ENCODE measurements at regions not wholly inside any gene's neighbourhood (a gene's known extent, or its start where the extent isn't known, plus 50 kb on each side); places are given as distances from the start of the nearest gene placed in this dataset.

- Histone ChIP-seq H3K4me3 (ENCODE audit: low read depth, low read length) (no peak overlapping the region), H3K27ac (no peak overlapping the region), H3K36me3 (replicated peaks) (peaks cover 2% of the 10 kb centered on the region), H3K27me3 (replicated peaks) (no peaks in the 10 kb centered on the region)
- in situ Hi-C loops (cut with HindIII; ENCODE audit: low pct_ligation_motif_present, low sequenced_read_pairs), result no loop called here
- DNase-seq, result no peak
- TF ChIP-seq, protein P1, sequence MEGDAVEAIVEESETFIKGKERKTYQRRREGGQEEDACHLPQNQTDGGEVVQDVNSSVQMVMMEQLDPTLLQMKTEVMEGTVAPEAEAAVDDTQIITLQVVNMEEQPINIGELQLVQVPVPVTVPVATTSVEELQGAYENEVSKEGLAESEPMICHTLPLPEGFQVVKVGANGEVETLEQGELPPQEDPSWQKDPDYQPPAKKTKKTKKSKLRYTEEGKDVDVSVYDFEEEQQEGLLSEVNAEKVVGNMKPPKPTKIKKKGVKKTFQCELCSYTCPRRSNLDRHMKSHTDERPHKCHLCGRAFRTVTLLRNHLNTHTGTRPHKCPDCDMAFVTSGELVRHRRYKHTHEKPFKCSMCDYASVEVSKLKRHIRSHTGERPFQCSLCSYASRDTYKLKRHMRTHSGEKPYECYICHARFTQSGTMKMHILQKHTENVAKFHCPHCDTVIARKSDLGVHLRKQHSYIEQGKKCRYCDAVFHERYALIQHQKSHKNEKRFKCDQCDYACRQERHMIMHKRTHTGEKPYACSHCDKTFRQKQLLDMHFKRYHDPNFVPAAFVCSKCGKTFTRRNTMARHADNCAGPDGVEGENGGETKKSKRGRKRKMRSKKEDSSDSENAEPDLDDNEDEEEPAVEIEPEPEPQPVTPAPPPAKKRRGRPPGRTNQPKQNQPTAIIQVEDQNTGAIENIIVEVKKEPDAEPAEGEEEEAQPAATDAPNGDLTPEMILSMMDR (IDR thresholded peaks at IDR 0.05; ENCODE audit: low read depth, low read length, missing control alignments), result no peak
These were observed 170.6 kb upstream of the PACRGL start for GRCh38 chr4:20529691-20530090.

DNA sequence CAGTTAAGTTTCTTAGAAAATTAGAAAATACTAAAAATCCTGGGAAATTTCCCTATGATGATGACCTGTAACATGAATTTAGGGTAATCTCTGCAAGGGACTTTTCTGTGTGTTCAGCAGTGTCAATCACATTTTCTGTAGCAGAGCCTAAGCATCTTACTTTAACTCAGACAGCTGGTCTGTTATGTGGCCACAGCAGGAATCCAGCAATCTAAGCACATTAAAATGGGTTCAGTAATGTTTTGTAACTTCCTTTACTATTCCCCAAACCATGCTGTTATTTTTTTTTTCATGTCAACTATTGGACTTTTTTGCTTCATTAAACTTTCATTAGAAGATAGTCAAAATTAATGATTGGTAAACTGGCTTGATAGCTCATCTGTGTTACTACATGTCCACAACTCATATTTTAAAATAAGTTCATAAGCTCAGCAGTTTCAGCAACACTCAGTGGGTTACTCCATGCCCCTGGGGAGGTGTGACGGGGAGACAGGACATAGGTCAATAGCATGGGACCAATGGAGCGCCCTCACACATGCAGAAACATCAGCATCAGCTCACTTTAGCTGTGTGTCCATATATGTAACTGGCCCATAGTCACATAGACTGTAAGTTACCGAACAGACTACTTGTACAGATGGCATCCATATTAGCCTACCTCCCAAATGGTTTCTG, 168.0 kb upstream of the PACRGL start:
- in situ Hi-C loops (cut with HindIII; ENCODE audit: low pct_ligation_motif_present, low sequenced_read_pairs), result no loop called here
- DNase-seq, result no peak
- H3K4me3 ChIP-seq (ENCODE audit: low read depth, low read length), result no peak overlapping the region
- H3K36me3 ChIP-seq (replicated peaks), result peaks cover 2% of the 10 kb centered on the region
- no peak overlapping the region for H3K27ac ChIP-seq
- no peaks in the 10 kb centered on the region for H3K27me3 ChIP-seq (replicated peaks)
- TF ChIP-seq, protein P1 (IDR thresholded peaks at IDR 0.05; ENCODE audit: low read depth, low read length, missing control alignments), result no peak

DNA sequence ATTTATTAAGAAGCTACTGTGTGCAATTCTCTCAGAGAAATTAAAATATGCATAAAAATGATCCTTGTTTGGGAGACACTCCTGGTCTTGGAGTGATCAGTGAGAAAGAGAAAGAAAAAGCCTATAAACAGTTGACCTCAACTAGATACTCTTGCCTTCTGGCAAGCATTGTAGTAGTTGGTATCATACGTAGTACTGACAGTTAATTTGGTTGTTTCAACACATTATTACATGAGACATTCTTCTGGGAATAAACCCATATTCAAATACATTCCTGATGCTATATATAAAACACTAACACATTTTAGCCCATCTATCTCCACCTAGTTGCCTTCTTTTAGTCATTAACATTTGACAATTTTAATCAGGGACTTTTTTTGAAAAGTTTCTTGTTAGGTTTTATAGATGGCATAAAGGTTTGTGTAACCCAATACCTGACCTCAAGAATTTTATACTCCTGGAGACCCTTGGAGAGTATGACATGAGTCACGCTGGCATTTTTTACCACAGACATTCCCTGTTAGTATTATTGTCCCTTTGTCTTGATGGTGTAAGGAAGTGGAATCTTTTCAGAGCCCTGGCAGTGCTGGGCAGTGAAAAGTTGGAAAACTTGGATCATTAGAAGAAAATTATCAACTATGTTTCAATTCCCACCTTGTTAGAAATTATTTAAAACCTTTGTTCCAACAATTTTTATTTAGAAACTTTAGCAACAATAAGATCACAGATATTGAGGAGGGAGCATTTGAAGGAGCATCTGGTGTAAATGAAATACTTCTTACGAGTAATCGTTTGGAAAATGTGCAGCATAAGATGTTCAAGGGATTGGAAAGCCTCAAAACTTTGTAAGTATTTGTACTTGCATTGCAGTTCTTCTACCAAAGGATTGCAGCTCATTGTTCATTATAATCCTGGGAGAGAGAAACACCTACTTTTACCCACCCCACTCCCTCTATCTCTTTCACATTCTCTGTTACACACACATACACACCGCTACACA, 167.1 kb upstream of the PACRGL start:
- Histone ChIP-seq H3K4me3 (ENCODE audit: low read depth, low read length) (no peak overlapping the region), H3K36me3 (replicated peaks) (peaks cover 2% of the 10 kb centered on the region), H3K27ac (no peak overlapping the region), H3K27me3 (replicated peaks) (no peaks in the 10 kb centered on the region)
- in situ Hi-C loops (cut with HindIII; ENCODE audit: low pct_ligation_motif_present, low sequenced_read_pairs), result no loop called here
- DNase-seq, result peak; percentile 7
- TF ChIP-seq, protein P1 (IDR thresholded peaks at IDR 0.05; ENCODE audit: low read depth, low read length, missing control alignments), result no peak

DNA sequence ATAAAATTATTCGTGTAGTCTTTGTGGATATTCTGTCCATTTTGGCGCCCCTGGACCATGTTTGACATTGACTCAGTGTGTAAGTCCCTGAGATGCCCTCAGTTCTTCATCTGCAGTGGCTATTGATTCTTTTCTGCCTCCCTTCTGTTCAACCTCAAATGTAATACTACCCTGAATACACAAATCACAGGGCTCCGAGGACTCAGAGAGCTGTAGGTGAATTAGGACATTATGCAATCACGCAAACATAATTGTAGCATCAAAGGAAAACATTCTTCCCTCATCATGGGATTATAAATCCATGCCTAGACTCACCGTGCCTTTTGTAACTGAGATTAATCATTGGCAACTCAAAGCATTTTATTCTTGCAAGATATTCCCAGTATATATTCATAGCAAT, 161.4 kb upstream of the PACRGL start:
- Histone ChIP-seq H3K36me3 (replicated peaks) (no peaks in the 10 kb centered on the region), H3K4me3 (ENCODE audit: low read depth, low read length) (no peak overlapping the region), H3K27ac (no peak overlapping the region), H3K27me3 (replicated peaks) (no peaks in the 10 kb centered on the region)
- DNase-seq, result no peak
- TF ChIP-seq, protein P1 (IDR thresholded peaks at IDR 0.05; ENCODE audit: low read depth, low read length, missing control alignments), result no peak
- in situ Hi-C loops (cut with HindIII; ENCODE audit: low pct_ligation_motif_present, low sequenced_read_pairs), result no loop called here

DNA sequence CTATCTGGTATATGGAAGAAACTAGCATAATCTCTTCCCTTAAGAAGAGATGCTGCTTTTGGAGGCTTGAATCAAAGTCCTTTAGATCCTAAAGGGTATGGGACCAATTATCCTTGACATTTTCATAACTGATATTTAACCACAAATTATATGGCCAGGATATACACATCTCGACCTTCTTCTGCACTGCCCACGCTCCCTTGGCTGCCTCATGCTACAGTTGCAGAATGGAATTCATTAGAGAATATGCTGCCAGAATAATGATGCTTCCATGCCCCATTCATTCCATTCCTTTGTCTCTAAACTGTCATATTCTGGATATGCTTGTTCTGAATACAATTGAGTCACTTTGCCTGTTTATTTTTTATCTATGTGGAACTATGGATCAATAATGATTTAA, 157.1 kb upstream of the PACRGL start:
- in situ Hi-C loops (cut with HindIII; ENCODE audit: low pct_ligation_motif_present, low sequenced_read_pairs), result no loop called here
- H3K27me3 ChIP-seq (replicated peaks), result no peaks in the 10 kb centered on the region
- H3K4me3 ChIP-seq (ENCODE audit: low read depth, low read length), result no peak overlapping the region
- TF ChIP-seq, protein P1 (IDR thresholded peaks at IDR 0.05; ENCODE audit: low read depth, low read length, missing control alignments), result no peak
- H3K36me3 ChIP-seq (replicated peaks), result no peaks in the 10 kb centered on the region
- no peak for DNase-seq
- H3K27ac ChIP-seq, result no peak overlapping the region

Data from brain microvascular endothelial cell (primary cell).